ENCODE measurements at regions not wholly inside any gene's neighbourhood (a gene's known extent, or its start where the extent isn't known, plus 50 kb on each side); places are given as distances from the start of the nearest gene placed in this dataset.

GRCh38 chr13:61149331-61149730 lies 266.3 kb downstream of the PCDH20 start:
- TF ChIP-seq TCF4 (CRISPR knock-in tag; IDR thresholded peaks at IDR 0.05; ENCODE audit: borderline replicate concordance): no peak
- no peak for TF ChIP-seq CSDC2 (CRISPR knock-in tag; IDR thresholded peaks at IDR 0.05)
- ATAC-seq: no peak

DNA sequence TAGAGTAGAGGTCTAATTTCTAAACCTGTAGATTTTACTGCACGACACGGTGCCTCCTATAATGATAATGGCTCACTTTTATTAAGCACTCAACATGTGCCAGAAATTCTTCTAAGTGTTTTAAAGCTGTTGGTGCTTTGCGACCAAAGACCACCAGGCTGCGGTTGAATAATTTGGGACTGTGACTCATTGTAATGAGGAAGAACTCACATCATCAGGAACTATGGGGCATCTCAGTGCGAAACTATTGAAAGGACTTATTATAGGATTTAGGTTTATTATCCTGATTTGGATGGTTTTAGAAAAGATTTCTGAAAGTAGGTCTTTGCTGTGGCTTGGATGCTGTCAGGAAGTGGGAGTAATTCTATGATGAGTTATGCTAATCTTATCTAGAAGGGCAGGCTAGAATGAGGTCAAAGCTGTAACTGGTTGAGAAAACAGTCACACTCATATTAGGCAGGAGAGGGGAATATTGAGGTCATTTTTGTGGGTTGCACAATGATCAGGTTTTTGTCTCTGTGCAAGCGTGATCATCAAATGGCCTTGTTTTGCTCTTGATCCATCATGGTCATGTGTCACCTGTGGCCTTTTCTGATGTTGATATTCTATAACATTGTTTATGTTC lies 266.8 kb downstream of the PCDH20 start:
- TF ChIP-seq ZNF8 (CRISPR knock-in tag; IDR thresholded peaks at IDR 0.05): no peak
- no peak for TF ChIP-seq CREB5 (CRISPR knock-in tag; IDR thresholded peaks at IDR 0.05; ENCODE audit: low read depth)
- ATAC-seq: no peak

DNA sequence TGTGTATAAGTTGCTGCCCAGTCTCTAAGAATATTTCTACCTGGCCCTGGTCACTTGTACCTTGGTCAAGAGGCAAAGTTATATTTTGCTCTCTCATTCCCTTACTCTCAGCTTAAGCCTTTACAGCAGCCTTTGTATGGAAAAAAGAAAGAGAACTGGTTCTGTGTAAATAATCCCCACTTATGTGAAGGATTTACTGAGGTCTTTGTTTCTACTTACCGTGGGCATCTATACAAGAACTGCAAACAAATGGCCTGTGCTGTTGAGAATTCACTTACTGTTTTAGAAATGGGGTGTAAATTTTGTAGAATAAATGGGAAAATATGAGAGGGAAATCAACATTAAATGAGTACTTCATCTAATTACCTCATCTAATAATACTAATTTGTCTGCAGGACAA lies 267.4 kb downstream of the PCDH20 start:
- TF ChIP-seq BACH2 (CRISPR knock-in tag; IDR thresholded peaks at IDR 0.05; ENCODE audit: borderline replicate concordance): no peak
- no peak for TF ChIP-seq POU6F1 (CRISPR knock-in tag; IDR thresholded peaks at IDR 0.05; ENCODE audit: borderline replicate concordance, low read depth)
- TF ChIP-seq PATZ1 (CRISPR knock-in tag; IDR thresholded peaks at IDR 0.05; ENCODE audit: borderline replicate concordance): no peak
- no peak for TF ChIP-seq CREB5 (CRISPR knock-in tag; IDR thresholded peaks at IDR 0.05; ENCODE audit: low read depth)
- TF ChIP-seq ZFP3 (CRISPR knock-in tag; IDR thresholded peaks at IDR 0.05): no peak
- no peak for TF ChIP-seq SNAI2 (CRISPR knock-in tag; IDR thresholded peaks at IDR 0.05)
- no peak for TF ChIP-seq ZNF8 (CRISPR knock-in tag; IDR thresholded peaks at IDR 0.05)
- TF ChIP-seq CSDC2 (CRISPR knock-in tag; IDR thresholded peaks at IDR 0.05): no peak
- no peak for ATAC-seq

DNA sequence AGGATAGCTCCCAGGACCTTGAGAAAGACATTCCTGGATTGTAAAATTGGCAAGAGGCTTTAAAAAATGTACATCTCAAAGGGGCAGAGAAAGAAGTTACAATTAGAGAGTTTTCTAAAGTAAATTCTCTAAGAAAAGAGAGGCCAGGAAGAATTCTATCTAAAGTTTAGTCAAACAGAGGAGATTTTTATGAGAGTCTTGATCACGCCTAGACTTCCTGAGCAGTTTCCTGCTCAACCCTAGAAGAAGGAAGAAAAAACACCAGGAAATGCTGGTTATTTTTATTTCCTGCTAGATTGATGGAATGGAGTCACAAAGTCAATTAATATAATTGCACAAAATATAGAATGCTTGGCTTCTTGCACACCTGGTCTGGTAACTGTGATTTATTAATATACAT lies 269.1 kb downstream of the PCDH20 start:
- ATAC-seq: no peak

More for the DNA sequence above, 269.1 kb downstream of the PCDH20 start:
- TF ChIP-seq, protein P1, sequence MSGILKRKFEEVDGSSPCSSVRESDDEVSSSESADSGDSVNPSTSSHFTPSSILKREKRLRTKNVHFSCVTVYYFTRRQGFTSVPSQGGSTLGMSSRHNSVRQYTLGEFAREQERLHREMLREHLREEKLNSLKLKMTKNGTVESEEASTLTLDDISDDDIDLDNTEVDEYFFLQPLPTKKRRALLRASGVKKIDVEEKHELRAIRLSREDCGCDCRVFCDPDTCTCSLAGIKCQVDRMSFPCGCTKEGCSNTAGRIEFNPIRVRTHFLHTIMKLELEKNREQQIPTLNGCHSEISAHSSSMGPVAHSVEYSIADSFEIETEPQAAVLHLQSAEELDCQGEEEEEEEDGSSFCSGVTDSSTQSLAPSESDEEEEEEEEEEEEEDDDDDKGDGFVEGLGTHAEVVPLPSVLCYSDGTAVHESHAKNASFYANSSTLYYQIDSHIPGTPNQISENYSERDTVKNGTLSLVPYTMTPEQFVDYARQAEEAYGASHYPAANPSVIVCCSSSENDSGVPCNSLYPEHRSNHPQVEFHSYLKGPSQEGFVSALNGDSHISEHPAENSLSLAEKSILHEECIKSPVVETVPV (CRISPR knock-in tag; IDR thresholded peaks at IDR 0.05): no peak
- TF ChIP-seq SNAI2 (CRISPR knock-in tag; IDR thresholded peaks at IDR 0.05): no peak
- TF ChIP-seq ZFP30 (CRISPR knock-in tag; IDR thresholded peaks at IDR 0.05): no peak
- TF ChIP-seq CSDC2 (CRISPR knock-in tag; IDR thresholded peaks at IDR 0.05): no peak
- no peak for TF ChIP-seq CREB5 (CRISPR knock-in tag; IDR thresholded peaks at IDR 0.05; ENCODE audit: low read depth)
- no peak for TF ChIP-seq POU6F1 (CRISPR knock-in tag; IDR thresholded peaks at IDR 0.05; ENCODE audit: borderline replicate concordance, low read depth)
- TF ChIP-seq GLIS3 (CRISPR knock-in tag; IDR thresholded peaks at IDR 0.05): no peak
- no peak for TF ChIP-seq ZNF565 (CRISPR knock-in tag; conservative IDR thresholded peaks at IDR 0.05; ENCODE audit: low read depth)

All from SK-N-SH treated with all-trans-retinoic acid at 6 μM for 48 hours (cell line).